Natural killer cell (primary cell): ENCODE measurements at regions not wholly inside any gene's neighbourhood (a gene's known extent, or its start where the extent isn't known, plus 50 kb on each side); places are given as distances from the start of the nearest gene placed in this dataset.

Source experiments
- ATAC-seq, 3 donors: fragments of 150-1000 bp in 2 of 3; fragments of 200-7000 bp in 1 of 3; cut with Tn5 transposase; 1 replicate in 1 of 3; 2 replicates in 2 of 3; pipeline ENCODE4 v1.10.0; 2021; ENCODE audit warnings: mild to moderate bottlenecking in 2 of 3, moderate library complexity in 2 of 3
- DNase-seq, 2 donors: peaks; one replicate each; pipeline versions ENCODE4 v3.0.0 to v3.0.0-alpha.2; 2013 to 2021; ENCODE audit warnings: mixed read lengths in 1 of 2
- H3K27ac ChIP-seq: one replicate; pipeline ENCODE4 v1.5.1; 2013; ENCODE audit warnings: mild to moderate bottlenecking, low read length
- H3K27me3 ChIP-seq: one replicate; pipeline ENCODE4 v1.6.1; 2013; ENCODE audit warnings: low read length; ENCODE audit not compliant: control insufficient read depth, insufficient read depth
- H3K36me3 ChIP-seq: one replicate; pipeline ENCODE4 v1.6.1; 2013; ENCODE audit warnings: low read length; ENCODE audit not compliant: control insufficient read depth, insufficient read depth
- H3K4me1 ChIP-seq: one replicate; pipeline ENCODE4 v1.6.1; 2013; ENCODE audit warnings: low read length; ENCODE audit not compliant: control insufficient read depth, insufficient read depth
- H3K4me3 ChIP-seq: one replicate; pipeline ENCODE4 v1.5.1; 2013; ENCODE audit warnings: low read length
- H3K9me3 ChIP-seq: one replicate; pipeline ENCODE4 v1.6.1; 2013; ENCODE audit warnings: low read length; ENCODE audit not compliant: control insufficient read depth, insufficient read depth
- H3K27ac Mint-ChIP-seq, 2 donors: one replicate each; pipeline ENCODE4 v1.8.0; 2022; ENCODE audit warnings: mild to moderate bottlenecking in 2 of 2, mixed read lengths in 2 of 2, moderate library complexity in 1 of 2
- H3K27me3 Mint-ChIP-seq, 2 donors: one replicate each; pipeline ENCODE4 v1.8.0; 2022; ENCODE audit warnings: low read depth in 2 of 2, mixed read lengths in 2 of 2
- H3K36me3 Mint-ChIP-seq: one replicate; pipeline ENCODE4 v1.8.0; 2022; ENCODE audit warnings: mixed read lengths
- H3K4me1 Mint-ChIP-seq, 2 donors: one replicate each; pipeline ENCODE4 v1.8.0; 2022; ENCODE audit warnings: mixed read lengths in 2 of 2
- H3K4me3 Mint-ChIP-seq: one replicate; pipeline ENCODE4 v1.8.0; 2022; ENCODE audit warnings: mild to moderate bottlenecking, moderate library complexity, mixed read lengths
- H3K9me3 Mint-ChIP-seq, 2 donors: one replicate each; pipeline ENCODE4 v1.8.0; 2022; ENCODE audit warnings: mixed read lengths in 2 of 2
- CTCF ChIP-seq: fragments of 200-600 bp; IDR thresholded peaks from one replicate; pipeline ENCODE4 v1.8.0; 2022; ENCODE audit warnings: antibody characterized with exemption
- WGBS: methylation state at CpG from one replicate; pipeline ENCODE4 v1.1.7; 2013; ENCODE audit warnings: missing lambda C conversion rate; ENCODE audit not compliant: insufficient coverage; 5-methylcytosine and 5-hydroxymethylcytosine counted together
- intact Hi-C: fragments of 100-400 bp; cut with micrococcal nuclease; formaldehyde crosslinking; loops from one replicate; pipeline ENCODE4 v1.14.2; 2022

GRCh38 chr15:77737238-77738037 is 104.7 kb upstream of the LINGO1 start:
- Mint-ChIP-seq H3K36me3 (no peaks in the 10 kb centered on the region), H3K9me3 (no peaks in the 10 kb centered on the region), H3K4me1 (no peaks in the 10 kb centered on the region), H3K4me3 (no peak overlapping the region), H3K27me3 (peaks cover 14 to 21% of the 10 kb centered on the region in 2 donors), H3K27ac (no peak overlapping the region)
- no peak for ATAC-seq
- TF ChIP-seq CTCF: no peak
- H3K27ac ChIP-seq: no peak overlapping the region
- intact Hi-C loops: no loop called here
- no peak for DNase-seq
- no peaks in the 10 kb centered on the region for H3K36me3 ChIP-seq
- H3K27me3 ChIP-seq: no peaks in the 10 kb centered on the region
- no peaks in the 10 kb centered on the region for H3K4me1 ChIP-seq
- H3K9me3 ChIP-seq: no peaks in the 10 kb centered on the region
- 51% methylated on average over 4 of the region's 4 CpGs for WGBS
- no peak overlapping the region for H3K4me3 ChIP-seq

- no peak overlapping the region for H3K27ac ChIP-seq
Observed at GRCh38 chr15:77734306-77734705, 101.6 kb upstream of the LINGO1 start.

GRCh38 chr15:77733579-77734300 is 101.0 kb upstream of the LINGO1 start:
- WGBS: 77% methylated on average over 17 of the region's 18 CpGs

More at GRCh38 chr15:77734306-77734705, 101.6 kb upstream of the LINGO1 start:
- Mint-ChIP-seq H3K27me3 (peaks cover 14 to 15% of the 10 kb centered on the region in 2 donors), H3K4me3 (no peak overlapping the region), H3K9me3 (no peaks in the 10 kb centered on the region), H3K27ac (no peak overlapping the region), H3K4me1 (no peaks in the 10 kb centered on the region), H3K36me3 (no peaks in the 10 kb centered on the region)
- DNase-seq: no peak
- intact Hi-C loops: no loop called here
- Histone ChIP-seq H3K36me3 (no peaks in the 10 kb centered on the region), H3K4me1 (no peaks in the 10 kb centered on the region), H3K27me3 (no peaks in the 10 kb centered on the region), H3K4me3 (no peak overlapping the region), H3K9me3 (no peaks in the 10 kb centered on the region)
- ATAC-seq: no peak
- no peak for TF ChIP-seq CTCF
- 91% methylated on average over 2 of the region's 2 CpGs for WGBS

More at GRCh38 chr15:77733579-77734300, 101.0 kb upstream of the LINGO1 start:
- H3K4me1 Mint-ChIP-seq: no peaks in the 10 kb centered on the region
- Histone ChIP-seq H3K4me1 (no peaks in the 10 kb centered on the region), H3K9me3 (no peaks in the 10 kb centered on the region), H3K27ac (no peak overlapping the region), H3K27me3 (no peaks in the 10 kb centered on the region), H3K4me3 (no peak overlapping the region), H3K36me3 (no peaks in the 10 kb centered on the region)
- no peak for ATAC-seq
- H3K36me3 Mint-ChIP-seq: no peaks in the 10 kb centered on the region
- no peaks in the 10 kb centered on the region for H3K9me3 Mint-ChIP-seq
- no peak for TF ChIP-seq CTCF
- DNase-seq: no peak
- no peak overlapping the region for H3K27ac Mint-ChIP-seq
- intact Hi-C loops: no loop called here
- H3K4me3 Mint-ChIP-seq: no peak overlapping the region
- H3K27me3 Mint-ChIP-seq: peaks cover 10 to 14% of the 10 kb centered on the region in 2 donors
